ENCODE measurements at regions not wholly inside any gene's neighbourhood (a gene's known extent, or its start where the extent isn't known, plus 50 kb on each side); places are given as distances from the start of the nearest gene placed in this dataset.

- TF ChIP-seq ZBTB7A (IDR thresholded peaks at IDR 0.05; ENCODE audit: low read depth) (no peak), CEBPB (IDR thresholded peaks at IDR 0.05) (no peak), NFIC (IDR thresholded peaks at IDR 0.05) (no peak), USF1 (IDR thresholded peaks at IDR 0.05) (no peak)
- TF ChIP-seq, protein P1, sequence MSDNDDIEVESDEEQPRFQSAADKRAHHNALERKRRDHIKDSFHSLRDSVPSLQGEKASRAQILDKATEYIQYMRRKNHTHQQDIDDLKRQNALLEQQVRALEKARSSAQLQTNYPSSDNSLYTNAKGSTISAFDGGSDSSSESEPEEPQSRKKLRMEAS (IDR thresholded peaks at IDR 0.05), result no peak
These were observed 771.7 kb upstream of the TMEM132C start for GRCh38 chr12:127494961-127495915.

DNA sequence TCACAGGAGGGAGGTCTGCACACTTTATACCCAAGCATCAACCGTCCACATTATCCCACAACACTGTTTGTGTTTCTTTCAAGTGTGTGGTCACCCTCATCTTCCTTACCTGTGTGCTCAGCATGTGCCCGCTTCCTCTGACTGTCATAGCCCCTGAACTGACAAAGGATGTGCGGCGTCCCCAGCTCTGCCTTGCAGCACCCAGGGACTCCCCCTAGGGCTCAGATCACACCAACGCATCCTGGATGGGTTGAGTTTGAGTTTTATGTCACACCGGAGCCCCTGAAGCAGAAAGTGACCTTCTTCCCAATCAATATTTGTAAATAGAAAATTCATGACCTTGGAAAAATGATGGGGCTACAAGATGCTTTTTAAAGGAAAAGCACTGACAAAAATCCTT lies 770.7 kb upstream of the TMEM132C start:
- TF ChIP-seq USF1 (IDR thresholded peaks at IDR 0.05) (no peak), TAF1 (IDR thresholded peaks at IDR 0.05; ENCODE audit: low read depth) (no peak), NFIC (IDR thresholded peaks at IDR 0.05) (no peak), YY1 (IDR thresholded peaks at IDR 0.05; ENCODE audit: low read depth) (no peak), TEAD4 (IDR thresholded peaks at IDR 0.05) (no peak)
- TF ChIP-seq, protein P2, sequence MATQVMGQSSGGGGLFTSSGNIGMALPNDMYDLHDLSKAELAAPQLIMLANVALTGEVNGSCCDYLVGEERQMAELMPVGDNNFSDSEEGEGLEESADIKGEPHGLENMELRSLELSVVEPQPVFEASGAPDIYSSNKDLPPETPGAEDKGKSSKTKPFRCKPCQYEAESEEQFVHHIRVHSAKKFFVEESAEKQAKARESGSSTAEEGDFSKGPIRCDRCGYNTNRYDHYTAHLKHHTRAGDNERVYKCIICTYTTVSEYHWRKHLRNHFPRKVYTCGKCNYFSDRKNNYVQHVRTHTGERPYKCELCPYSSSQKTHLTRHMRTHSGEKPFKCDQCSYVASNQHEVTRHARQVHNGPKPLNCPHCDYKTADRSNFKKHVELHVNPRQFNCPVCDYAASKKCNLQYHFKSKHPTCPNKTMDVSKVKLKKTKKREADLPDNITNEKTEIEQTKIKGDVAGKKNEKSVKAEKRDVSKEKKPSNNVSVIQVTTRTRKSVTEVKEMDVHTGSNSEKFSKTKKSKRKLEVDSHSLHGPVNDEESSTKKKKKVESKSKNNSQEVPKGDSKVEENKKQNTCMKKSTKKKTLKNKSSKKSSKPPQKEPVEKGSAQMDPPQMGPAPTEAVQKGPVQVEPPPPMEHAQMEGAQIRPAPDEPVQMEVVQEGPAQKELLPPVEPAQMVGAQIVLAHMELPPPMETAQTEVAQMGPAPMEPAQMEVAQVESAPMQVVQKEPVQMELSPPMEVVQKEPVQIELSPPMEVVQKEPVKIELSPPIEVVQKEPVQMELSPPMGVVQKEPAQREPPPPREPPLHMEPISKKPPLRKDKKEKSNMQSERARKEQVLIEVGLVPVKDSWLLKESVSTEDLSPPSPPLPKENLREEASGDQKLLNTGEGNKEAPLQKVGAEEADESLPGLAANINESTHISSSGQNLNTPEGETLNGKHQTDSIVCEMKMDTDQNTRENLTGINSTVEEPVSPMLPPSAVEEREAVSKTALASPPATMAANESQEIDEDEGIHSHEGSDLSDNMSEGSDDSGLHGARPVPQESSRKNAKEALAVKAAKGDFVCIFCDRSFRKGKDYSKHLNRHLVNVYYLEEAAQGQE (IDR thresholded peaks at IDR 0.05; ENCODE audit: low read depth), result no peak

DNA sequence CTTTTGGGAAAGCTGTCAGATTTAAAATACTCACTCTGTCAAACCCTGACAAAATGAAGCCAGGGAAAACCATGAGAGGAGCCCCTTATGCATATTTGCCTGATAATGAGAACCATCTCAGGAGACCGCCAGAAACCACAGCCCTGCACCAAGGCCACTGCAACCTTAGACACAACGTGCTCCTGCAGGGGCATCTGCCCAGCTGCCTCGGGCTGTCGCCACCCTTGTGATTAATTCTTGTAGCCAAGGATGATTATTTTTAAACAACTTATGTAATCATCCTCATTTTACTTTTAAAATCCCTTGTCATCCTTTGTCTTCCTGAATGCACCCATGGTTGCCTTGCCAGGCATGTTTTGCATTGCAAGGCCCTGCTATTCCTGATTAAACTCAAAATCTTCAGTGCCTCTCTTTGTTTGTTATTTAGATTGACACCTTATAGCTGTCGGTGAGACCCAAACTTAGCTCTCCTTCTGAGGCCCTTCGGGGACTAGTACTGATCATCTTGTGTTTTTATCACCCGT lies 766.4 kb upstream of the TMEM132C start:
- TF ChIP-seq YY1 (IDR thresholded peaks at IDR 0.05; ENCODE audit: low read depth) (no peak), CREB1 (IDR thresholded peaks at IDR 0.05; ENCODE audit: low read depth) (no peak), TEAD4 (IDR thresholded peaks at IDR 0.05) (no peak), NFIC (IDR thresholded peaks at IDR 0.05) (no peak), CEBPB (IDR thresholded peaks at IDR 0.05) (no peak), RAD21 (IDR thresholded peaks at IDR 0.05; ENCODE audit: low read depth) (no peak), TAF1 (IDR thresholded peaks at IDR 0.05; ENCODE audit: low read depth) (no peak), FOXM1 (IDR thresholded peaks at IDR 0.05; ENCODE audit: borderline replicate concordance, low read depth) (no peak), ZBTB7A (IDR thresholded peaks at IDR 0.05; ENCODE audit: low read depth) (no peak), EP300 (IDR thresholded peaks at IDR 0.05; ENCODE audit: borderline replicate concordance) (no peak), TCF12 (IDR thresholded peaks at IDR 0.05; ENCODE audit: low read depth) (no peak), EGR1 (IDR thresholded peaks at IDR 0.05) (no peak), USF1 (IDR thresholded peaks at IDR 0.05) (no peak)
- TF ChIP-seq, protein P1 (IDR thresholded peaks at IDR 0.05), result no peak
- TF ChIP-seq, protein P2 (IDR thresholded peaks at IDR 0.05; ENCODE audit: low read depth), result no peak

DNA sequence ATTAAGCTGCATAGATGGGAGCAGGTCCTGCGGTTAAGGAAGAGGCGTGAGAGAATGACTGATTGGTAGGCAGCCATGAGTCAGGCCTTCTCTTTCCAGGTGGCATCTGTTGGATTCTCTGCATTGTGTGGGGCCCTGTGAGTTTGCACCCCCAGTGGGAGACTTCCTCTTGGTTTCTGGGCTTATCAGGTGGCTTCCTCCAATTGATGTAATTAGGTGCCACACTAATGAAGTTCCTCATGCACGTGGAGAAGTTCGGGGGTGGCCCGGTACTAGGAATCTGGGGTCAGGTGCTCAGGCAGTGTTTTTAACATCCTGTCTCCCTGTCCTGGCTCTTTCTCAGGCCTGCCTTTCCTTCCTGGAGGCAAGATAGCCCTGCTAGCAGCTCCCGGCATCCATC lies 765.1 kb upstream of the TMEM132C start:
- TF ChIP-seq, protein P2 (IDR thresholded peaks at IDR 0.05; ENCODE audit: low read depth), result no peak
- TF ChIP-seq CEBPB (IDR thresholded peaks at IDR 0.05), result no peak
- no peak for TF ChIP-seq EP300 (IDR thresholded peaks at IDR 0.05; ENCODE audit: borderline replicate concordance)
- no peak for TF ChIP-seq TEAD4 (IDR thresholded peaks at IDR 0.05)
- no peak for TF ChIP-seq TAF1 (IDR thresholded peaks at IDR 0.05; ENCODE audit: low read depth)
- no peak for TF ChIP-seq CREB1 (IDR thresholded peaks at IDR 0.05; ENCODE audit: low read depth)
- no peak for TF ChIP-seq FOXM1 (IDR thresholded peaks at IDR 0.05; ENCODE audit: borderline replicate concordance, low read depth)
- no peak for TF ChIP-seq YY1 (IDR thresholded peaks at IDR 0.05; ENCODE audit: low read depth)
- no peak for TF ChIP-seq NFIC (IDR thresholded peaks at IDR 0.05)
- no peak for TF ChIP-seq USF1 (IDR thresholded peaks at IDR 0.05)
- TF ChIP-seq RAD21 (IDR thresholded peaks at IDR 0.05; ENCODE audit: low read depth), result no peak
